Hypothalamus (tissue), 51 donors: ENCODE measurements at regions not wholly inside any gene's neighbourhood (a gene's known extent, or its start where the extent isn't known, plus 50 kb on each side); places are given as distances from the start of the nearest gene placed in this dataset.

ENCODE experiments used
- DNase-seq, 51 donors: peaks; one replicate each; lab custom pipeline; 2025; lab: John Stamatoyannopoulos, UW

- no peak for DNase-seq
Measured at GRCh38 chr1:218959784-218960183, 213.9 kb upstream of the LYPLAL1 start.

GRCh38 chr1:218964471-218965185 lies 209.1 kb upstream of the LYPLAL1 start:
- no peak for DNase-seq

- no peak for DNase-seq
Measured at GRCh38 chr1:218965821-218966220, 207.9 kb upstream of the LYPLAL1 start.

- DNase-seq = no peak
Measured at GRCh38 chr1:218967254-218967653, 206.4 kb upstream of the LYPLAL1 start.

GRCh38 chr1:218967836-218968235 lies 205.8 kb upstream of the LYPLAL1 start:
- no peak for DNase-seq

- no peak for DNase-seq
Measured at GRCh38 chr1:218969006-218969405, 204.7 kb upstream of the LYPLAL1 start.

- DNase-seq = no peak
Measured at GRCh38 chr1:218970397-218970990, 203.2 kb upstream of the LYPLAL1 start.

- DNase-seq = no peak
Measured at GRCh38 chr1:218971156-218971555, 202.5 kb upstream of the LYPLAL1 start.

GRCh38 chr1:218980881-218981280 lies 192.8 kb upstream of the LYPLAL1 start:
- no peak for DNase-seq

- no peak for DNase-seq
Measured at GRCh38 chr1:218982482-218982881, 191.2 kb upstream of the LYPLAL1 start.

GRCh38 chr1:218983433-218983832 lies 190.2 kb upstream of the LYPLAL1 start:
- no peak for DNase-seq

- no peak for DNase-seq
Measured at GRCh38 chr1:218983848-218984247, 189.8 kb upstream of the LYPLAL1 start.

GRCh38 chr1:218985424-218985984 lies 188.2 kb upstream of the LYPLAL1 start:
- DNase-seq = no peak

GRCh38 chr1:218986816-218987215 lies 186.9 kb upstream of the LYPLAL1 start:
- DNase-seq = no peak

- DNase-seq = no peak
Measured at GRCh38 chr1:218990019-218990418, 183.7 kb upstream of the LYPLAL1 start.

GRCh38 chr1:218991089-218991488 lies 182.6 kb upstream of the LYPLAL1 start:
- no peak for DNase-seq

- no peak for DNase-seq
Measured at GRCh38 chr1:218994615-218995014, 179.1 kb upstream of the LYPLAL1 start.

- DNase-seq = no peak
Measured at GRCh38 chr1:218995091-218995665, 178.5 kb upstream of the LYPLAL1 start.

- no peak for DNase-seq
Measured at GRCh38 chr1:218996362-218996761, 177.3 kb upstream of the LYPLAL1 start.

GRCh38 chr1:219000005-219000404 lies 173.7 kb upstream of the LYPLAL1 start:
- DNase-seq = no peak

- no peak for DNase-seq
Measured at GRCh38 chr1:219000631-219001030, 173.0 kb upstream of the LYPLAL1 start.

- no peak for DNase-seq
Measured at GRCh38 chr1:219010720-219011119, 163.0 kb upstream of the LYPLAL1 start.
